Neural progenitor cell (in vitro differentiated cells): ENCODE measurements at regions not wholly inside any gene's neighbourhood (a gene's known extent, or its start where the extent isn't known, plus 50 kb on each side); places are given as distances from the start of the nearest gene placed in this dataset.

Source experiments
- DNase-seq: peaks from one replicate; pipeline ENCODE4 v3.0.0-alpha.2; 2016; ENCODE audit warnings: low spot score
- H2AFZ ChIP-seq: fragments of 200-600 bp; sonication (generic); replicated peaks from 2 replicates; pipeline ENCODE4 v1.6.1; 2016; ENCODE audit warnings: antibody characterized with exemption
- H3F3A ChIP-seq: fragments of 200-600 bp; sonication (generic); 2 replicates; pipeline ENCODE4 v1.6.1; 2016; ENCODE audit warnings: antibody characterized with exemption, low read depth
- H3K27ac ChIP-seq: fragments of 200-600 bp; sonication (generic); 2 replicates; pipeline ENCODE4 v1.5.1; 2016; ENCODE audit warnings: mild to moderate bottlenecking
- H3K27me3 ChIP-seq: fragments of 200-600 bp; sonication (generic); 2 replicates; pipeline ENCODE4 v1.6.1; 2016; ENCODE audit warnings: mild to moderate bottlenecking, moderate library complexity
- H3K36me3 ChIP-seq: fragments of 200-600 bp; sonication (generic); 2 replicates; pipeline ENCODE4 v1.5.1; 2016
- H3K4me1 ChIP-seq: fragments of 200-600 bp; sonication (generic); 2 replicates; pipeline ENCODE4 v1.6.1; 2016; ENCODE audit warnings: mixed run types
- H3K4me2 ChIP-seq: fragments of 200-600 bp; sonication (generic); 2 replicates; pipeline ENCODE4 v1.6.1; 2016
- H3K4me3 ChIP-seq: fragments of 200-600 bp; sonication (generic); 2 replicates; pipeline ENCODE4 v1.5.1; 2016
- H3K79me2 ChIP-seq: fragments of 200-600 bp; sonication (generic); 2 replicates; pipeline ENCODE4 v1.6.1; 2016; ENCODE audit warnings: low read depth
- H3K9ac ChIP-seq: fragments of 200-600 bp; sonication (generic); 2 replicates; pipeline ENCODE4 v1.6.1; 2016
- H3K9me3 ChIP-seq: fragments of 200-600 bp; sonication (generic); 2 replicates; pipeline ENCODE4 v1.5.1; 2016; ENCODE audit warnings: low read depth
- H4K20me1 ChIP-seq: fragments of 200-600 bp; sonication (generic); 2 replicates; pipeline ENCODE4 v1.6.1; 2016; ENCODE audit warnings: low read depth
- H3K27ac Mint-ChIP-seq: 3 replicates; pipeline ENCODE4 v1.8.0; 2021; ENCODE audit warnings: mixed read lengths
- H3K27me3 Mint-ChIP-seq: 2 replicates; pipeline ENCODE4 v1.8.0; 2022; ENCODE audit warnings: low read depth, mild to moderate bottlenecking, inconsistent platforms, moderate library complexity, mixed read lengths; ENCODE audit not compliant: insufficient read depth
- H3K36me3 Mint-ChIP-seq: 3 replicates; pipeline ENCODE4 v1.8.0; 2021; ENCODE audit warnings: mixed read lengths
- H3K4me1 Mint-ChIP-seq: 3 replicates; pipeline ENCODE4 v1.8.0; 2021; ENCODE audit warnings: mixed read lengths
- H3K4me3 Mint-ChIP-seq: 3 replicates; pipeline ENCODE4 v1.8.0; 2021; ENCODE audit warnings: mild to moderate bottlenecking, moderate library complexity, mixed read lengths
- H3K9me3 Mint-ChIP-seq: 3 replicates; pipeline ENCODE4 v1.8.0; 2020; ENCODE audit warnings: mixed read lengths
- EZH2 ChIP-seq: fragments of 200-600 bp; sonication (generic); IDR thresholded peaks from 2 replicates; pipeline ENCODE4 v1.6.1; 2017; ENCODE audit warnings: antibody characterized with exemption, mild to moderate bottlenecking, moderate library complexity
- EZH2phosphoT487 ChIP-seq: fragments of 200-600 bp; sonication (generic); IDR thresholded peaks from 2 replicates; pipeline ENCODE4 v1.6.1; 2017; ENCODE audit warnings: antibody characterized with exemption
- TF ChIP-seq, protein P1 (sequence below): fragments of 200-600 bp; sonication (generic); IDR thresholded peaks from 2 replicates; pipeline ENCODE4 v1.5.1; 2017; ENCODE audit warnings: antibody characterized with exemption, mild to moderate bottlenecking

GRCh38 chr17:69907132-69907847 is 167.7 kb upstream of the KCNJ16 start:
- H2AFZ ChIP-seq = no peak overlapping the region
- Mint-ChIP-seq H3K4me3 (no peak overlapping the region), H3K27ac (no peak overlapping the region), H3K27me3 (no peaks in the 10 kb centered on the region), H3K4me1 (peaks cover 5% of the 10 kb centered on the region), H3K9me3 (no peaks in the 10 kb centered on the region), H3K36me3 (no peaks in the 10 kb centered on the region)
- no peaks in the 10 kb centered on the region for H3K4me1 ChIP-seq
- no peaks in the 10 kb centered on the region for H3K27me3 ChIP-seq
- no peaks in the 10 kb centered on the region for H4K20me1 ChIP-seq
- no peak overlapping the region for H3K4me3 ChIP-seq
- DNase-seq = no peak
- no peak overlapping the region for H3K4me2 ChIP-seq
- TF ChIP-seq, protein P1, sequence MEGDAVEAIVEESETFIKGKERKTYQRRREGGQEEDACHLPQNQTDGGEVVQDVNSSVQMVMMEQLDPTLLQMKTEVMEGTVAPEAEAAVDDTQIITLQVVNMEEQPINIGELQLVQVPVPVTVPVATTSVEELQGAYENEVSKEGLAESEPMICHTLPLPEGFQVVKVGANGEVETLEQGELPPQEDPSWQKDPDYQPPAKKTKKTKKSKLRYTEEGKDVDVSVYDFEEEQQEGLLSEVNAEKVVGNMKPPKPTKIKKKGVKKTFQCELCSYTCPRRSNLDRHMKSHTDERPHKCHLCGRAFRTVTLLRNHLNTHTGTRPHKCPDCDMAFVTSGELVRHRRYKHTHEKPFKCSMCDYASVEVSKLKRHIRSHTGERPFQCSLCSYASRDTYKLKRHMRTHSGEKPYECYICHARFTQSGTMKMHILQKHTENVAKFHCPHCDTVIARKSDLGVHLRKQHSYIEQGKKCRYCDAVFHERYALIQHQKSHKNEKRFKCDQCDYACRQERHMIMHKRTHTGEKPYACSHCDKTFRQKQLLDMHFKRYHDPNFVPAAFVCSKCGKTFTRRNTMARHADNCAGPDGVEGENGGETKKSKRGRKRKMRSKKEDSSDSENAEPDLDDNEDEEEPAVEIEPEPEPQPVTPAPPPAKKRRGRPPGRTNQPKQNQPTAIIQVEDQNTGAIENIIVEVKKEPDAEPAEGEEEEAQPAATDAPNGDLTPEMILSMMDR = no peak
- TF ChIP-seq EZH2phosphoT487 (no peak), EZH2 (no peak)
- H3K9ac ChIP-seq = no peak overlapping the region
- no peaks in the 10 kb centered on the region for H3F3A ChIP-seq
- no peaks in the 10 kb centered on the region for H3K36me3 ChIP-seq
- H3K79me2 ChIP-seq = no peaks in the 10 kb centered on the region
- H3K27ac ChIP-seq = no peak overlapping the region
- H3K9me3 ChIP-seq = no peaks in the 10 kb centered on the region

DNA sequence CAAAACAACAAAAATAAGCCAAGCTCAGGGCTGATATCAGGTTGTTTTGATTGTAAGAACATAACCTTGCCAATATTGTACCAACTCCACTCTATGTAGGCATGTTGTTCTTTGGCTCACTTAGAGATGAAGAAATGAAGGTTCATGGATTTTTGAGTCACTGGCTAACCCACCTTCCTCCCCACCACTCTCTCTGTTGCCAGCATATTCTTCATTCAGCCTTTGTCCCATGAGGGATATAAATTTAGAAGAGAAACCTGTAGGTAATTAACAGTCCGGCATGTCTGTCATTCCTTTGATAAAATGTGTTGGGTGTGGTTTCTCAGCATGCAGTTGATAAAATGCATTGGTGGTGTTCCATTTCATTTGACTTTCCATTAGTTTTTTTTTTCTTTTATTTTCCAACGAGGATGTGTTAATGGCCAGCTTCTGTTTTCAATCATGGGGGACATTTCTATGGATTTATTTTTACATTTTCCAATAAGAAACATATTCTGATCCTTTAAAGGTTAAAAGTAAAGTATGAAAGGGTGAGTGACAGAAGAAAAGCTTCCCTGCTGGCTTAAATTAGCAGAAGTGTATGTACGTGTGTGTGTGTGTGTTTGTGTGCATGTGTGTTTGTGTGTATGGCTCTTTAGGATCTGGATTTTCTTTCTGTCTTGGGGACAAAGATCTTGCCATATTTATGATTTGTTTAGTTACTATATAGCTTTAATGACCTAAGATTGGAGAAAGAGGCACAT is 166.2 kb upstream of the KCNJ16 start:
- H3K4me3 ChIP-seq = no peak overlapping the region
- no peaks in the 10 kb centered on the region for H3K9me3 ChIP-seq
- H3K79me2 ChIP-seq = no peaks in the 10 kb centered on the region
- H3K36me3 Mint-ChIP-seq = no peaks in the 10 kb centered on the region
- no peaks in the 10 kb centered on the region for H3K9me3 Mint-ChIP-seq
- H3K27ac ChIP-seq = no peak overlapping the region
- no peaks in the 10 kb centered on the region for H4K20me1 ChIP-seq
- no peak overlapping the region for H3K9ac ChIP-seq
- TF ChIP-seq EZH2 (no peak), EZH2phosphoT487 (no peak)
- TF ChIP-seq, protein P1 = no peak
- H3K27ac Mint-ChIP-seq = no peak overlapping the region
- no peak for DNase-seq
- no peaks in the 10 kb centered on the region for H3K4me1 ChIP-seq
- H3K4me1 Mint-ChIP-seq = peaks cover 5% of the 10 kb centered on the region
- H2AFZ ChIP-seq = no peak overlapping the region
- no peaks in the 10 kb centered on the region for H3K27me3 ChIP-seq
- H3K4me3 Mint-ChIP-seq = no peak overlapping the region
- no peaks in the 10 kb centered on the region for H3K36me3 ChIP-seq
- H3F3A ChIP-seq = no peaks in the 10 kb centered on the region
- H3K27me3 Mint-ChIP-seq = no peaks in the 10 kb centered on the region
- H3K4me2 ChIP-seq = no peak overlapping the region

GRCh38 chr17:69909389-69909788 is 165.6 kb upstream of the KCNJ16 start:
- no peaks in the 10 kb centered on the region for H3K27me3 Mint-ChIP-seq
- H3K4me3 Mint-ChIP-seq = no peak overlapping the region
- Histone ChIP-seq H3K9me3 (no peaks in the 10 kb centered on the region), H3K27ac (no peak overlapping the region), H3K4me1 (no peaks in the 10 kb centered on the region), H3K4me3 (no peak overlapping the region), H2AFZ (no peak overlapping the region), H3K4me2 (no peak overlapping the region), H3F3A (no peaks in the 10 kb centered on the region), H3K27me3 (no peaks in the 10 kb centered on the region), H3K9ac (no peak overlapping the region), H3K79me2 (no peaks in the 10 kb centered on the region), H3K36me3 (no peaks in the 10 kb centered on the region), H4K20me1 (no peaks in the 10 kb centered on the region)
- H3K36me3 Mint-ChIP-seq = no peaks in the 10 kb centered on the region
- no peak overlapping the region for H3K27ac Mint-ChIP-seq
- DNase-seq = no peak
- no peak for TF ChIP-seq EZH2
- TF ChIP-seq, protein P1 = no peak
- no peak for TF ChIP-seq EZH2phosphoT487
- peaks cover 5% of the 10 kb centered on the region for H3K4me1 Mint-ChIP-seq
- H3K9me3 Mint-ChIP-seq = no peaks in the 10 kb centered on the region
